IPS-15b (cell line): ENCODE measurements at regions not wholly inside any gene's neighbourhood (a gene's known extent, or its start where the extent isn't known, plus 50 kb on each side); places are given as distances from the start of the nearest gene placed in this dataset.

Experiments used
- H3K27me3 ChIP-seq: one replicate; pipeline ENCODE4 v1.6.1; 2013; ENCODE audit warnings: low read length; ENCODE audit not compliant: control insufficient read depth, insufficient read depth
- H3K36me3 ChIP-seq: one replicate; pipeline ENCODE4 v1.6.1; 2013; ENCODE audit warnings: low read length; ENCODE audit not compliant: control insufficient read depth, insufficient read depth
- H3K4me1 ChIP-seq: one replicate; pipeline ENCODE4 v1.6.1; 2013; ENCODE audit warnings: mild to moderate bottlenecking, low read length; ENCODE audit not compliant: control insufficient read depth, insufficient read depth
- H3K4me3 ChIP-seq: one replicate; pipeline ENCODE4 v1.5.1; 2013; ENCODE audit warnings: low read depth, low read length
- H3K9ac ChIP-seq: one replicate; pipeline ENCODE4 v1.6.1; 2013; ENCODE audit warnings: low read depth, mild to moderate bottlenecking, low read length
- H3K9me3 ChIP-seq: one replicate; pipeline ENCODE4 v1.6.1; 2013; ENCODE audit warnings: mild to moderate bottlenecking, low read length; ENCODE audit not compliant: control insufficient read depth, insufficient read depth

GRCh38 chr21:19246018-19246417 is 842.4 kb upstream of the TMPRSS15 start:
- Histone ChIP-seq H3K4me3 (no peak overlapping the region), H3K4me1 (no peaks in the 10 kb centered on the region), H3K9me3 (no peaks in the 10 kb centered on the region)

GRCh38 chr21:19256934-19257660 is 853.5 kb upstream of the TMPRSS15 start:
- no peak overlapping the region for H3K9ac ChIP-seq

More at GRCh38 chr21:19246018-19246417, 842.4 kb upstream of the TMPRSS15 start:
- Histone ChIP-seq H3K9ac (no peak overlapping the region), H3K27me3 (no peaks in the 10 kb centered on the region), H3K36me3 (no peaks in the 10 kb centered on the region)

GRCh38 chr21:19261731-19262376 is 858.3 kb upstream of the TMPRSS15 start:
- no peak overlapping the region for H3K9ac ChIP-seq
- H3K4me3 ChIP-seq: no peak overlapping the region
- no peaks in the 10 kb centered on the region for H3K36me3 ChIP-seq
- H3K9me3 ChIP-seq: no peaks in the 10 kb centered on the region
- H3K27me3 ChIP-seq: no peaks in the 10 kb centered on the region
- H3K4me1 ChIP-seq: peaks cover 2% of the 10 kb centered on the region

More at GRCh38 chr21:19256934-19257660, 853.5 kb upstream of the TMPRSS15 start:
- Histone ChIP-seq H3K27me3 (no peaks in the 10 kb centered on the region), H3K9me3 (no peaks in the 10 kb centered on the region), H3K4me3 (no peak overlapping the region), H3K36me3 (no peaks in the 10 kb centered on the region), H3K4me1 (peaks cover 3% of the 10 kb centered on the region)

GRCh38 chr21:19266636-19267035 is 863.1 kb upstream of the TMPRSS15 start:
- Histone ChIP-seq H3K4me3 (no peak overlapping the region), H3K27me3 (no peaks in the 10 kb centered on the region), H3K9ac (no peak overlapping the region), H3K9me3 (no peaks in the 10 kb centered on the region), H3K36me3 (no peaks in the 10 kb centered on the region), H3K4me1 (no peaks in the 10 kb centered on the region)

GRCh38 chr21:19268686-19269085 is 865.1 kb upstream of the TMPRSS15 start:
- Histone ChIP-seq H3K9ac (no peak overlapping the region), H3K27me3 (no peaks in the 10 kb centered on the region), H3K36me3 (no peaks in the 10 kb centered on the region), H3K9me3 (no peaks in the 10 kb centered on the region), H3K4me3 (no peak overlapping the region), H3K4me1 (no peaks in the 10 kb centered on the region)

GRCh38 chr21:19275065-19275464 is 871.5 kb upstream of the TMPRSS15 start:
- Histone ChIP-seq H3K4me3 (no peak overlapping the region), H3K4me1 (no peaks in the 10 kb centered on the region), H3K9ac (no peak overlapping the region), H3K27me3 (no peaks in the 10 kb centered on the region), H3K9me3 (no peaks in the 10 kb centered on the region), H3K36me3 (no peaks in the 10 kb centered on the region)

GRCh38 chr21:19276665-19277064 is 873.1 kb upstream of the TMPRSS15 start:
- no peak overlapping the region for H3K9ac ChIP-seq
- no peaks in the 10 kb centered on the region for H3K36me3 ChIP-seq
- no peaks in the 10 kb centered on the region for H3K27me3 ChIP-seq
- no peaks in the 10 kb centered on the region for H3K4me1 ChIP-seq
- no peaks in the 10 kb centered on the region for H3K9me3 ChIP-seq
- H3K4me3 ChIP-seq: no peak overlapping the region

GRCh38 chr21:19286876-19287275 is 883.3 kb upstream of the TMPRSS15 start:
- H3K36me3 ChIP-seq: no peaks in the 10 kb centered on the region
- no peaks in the 10 kb centered on the region for H3K9me3 ChIP-seq
- H3K4me3 ChIP-seq: no peak overlapping the region
- H3K9ac ChIP-seq: no peak overlapping the region
- H3K4me1 ChIP-seq: no peaks in the 10 kb centered on the region
- no peaks in the 10 kb centered on the region for H3K27me3 ChIP-seq

GRCh38 chr21:19290328-19290727 is 886.7 kb upstream of the TMPRSS15 start:
- Histone ChIP-seq H3K36me3 (no peaks in the 10 kb centered on the region), H3K27me3 (no peaks in the 10 kb centered on the region), H3K4me1 (no peaks in the 10 kb centered on the region), H3K4me3 (no peak overlapping the region), H3K9me3 (no peaks in the 10 kb centered on the region), H3K9ac (no peak overlapping the region)

- Histone ChIP-seq H3K9me3 (peaks cover 11% of the 10 kb centered on the region), H3K9ac (no peak overlapping the region), H3K4me3 (no peak overlapping the region), H3K4me1 (peaks cover 7% of the 10 kb centered on the region), H3K27me3 (no peaks in the 10 kb centered on the region), H3K36me3 (no peaks in the 10 kb centered on the region)
These were observed 916.7 kb upstream of the TMPRSS15 start for GRCh38 chr21:19320291-19320690.

- Histone ChIP-seq H3K4me1 (peaks cover 7% of the 10 kb centered on the region), H3K4me3 (no peak overlapping the region), H3K9ac (no peak overlapping the region), H3K27me3 (no peaks in the 10 kb centered on the region), H3K9me3 (peaks cover 8% of the 10 kb centered on the region), H3K36me3 (no peaks in the 10 kb centered on the region)
These were observed 918.1 kb upstream of the TMPRSS15 start for GRCh38 chr21:19321688-19322087.

- Histone ChIP-seq H3K36me3 (no peaks in the 10 kb centered on the region), H3K9ac (no peak overlapping the region), H3K4me3 (no peak overlapping the region), H3K27me3 (no peaks in the 10 kb centered on the region), H3K4me1 (peaks cover 7% of the 10 kb centered on the region), H3K9me3 (peaks cover 1% of the 10 kb centered on the region)
These were observed 918.8 kb upstream of the TMPRSS15 start for GRCh38 chr21:19322360-19322759.
